OCI-LY1 (cell line): ENCODE measurements at regions not wholly inside any gene's neighbourhood (a gene's known extent, or its start where the extent isn't known, plus 50 kb on each side); places are given as distances from the start of the nearest gene placed in this dataset.

ENCODE experiments used
- H2AFZ ChIP-seq: fragments of 200-600 bp; sonication (generic), shearing (Covaris generic); 2 replicates; pipeline ENCODE4 v1.6.0; 2014; ENCODE audit warnings: antibody characterized with exemption, mild to moderate bottlenecking, low read length
- H3F3A ChIP-seq: fragments of 200-600 bp; sonication (generic), shearing (Covaris generic); 2 replicates; pipeline ENCODE4 v1.6.0; 2014; ENCODE audit warnings: mild to moderate bottlenecking, antibody characterized with exemption, low read length, moderate library complexity; ENCODE audit not compliant: insufficient read depth
- H3K27ac ChIP-seq: fragments of 200-600 bp; sonication (generic); 2 replicates; pipeline ENCODE4 v1.5.1; 2014; ENCODE audit warnings: low read length, mixed run types, mild to moderate bottlenecking, low read depth; ENCODE audit not compliant: poor library complexity, severe bottlenecking
- H3K27me3 ChIP-seq: fragments of 200-600 bp; sonication (generic); 2 replicates; pipeline ENCODE4 v1.6.0; 2014; ENCODE audit warnings: antibody characterized with exemption, mild to moderate bottlenecking, low read length, moderate library complexity; ENCODE audit not compliant: insufficient read depth
- H3K36me3 ChIP-seq: fragments of 200-600 bp; sonication (generic); 2 replicates; pipeline ENCODE4 v1.6.1; 2014; ENCODE audit warnings: mild to moderate bottlenecking, antibody characterized with exemption, low read length, moderate library complexity, mixed read lengths; ENCODE audit not compliant: insufficient read depth
- H3K4me1 ChIP-seq: fragments of 200-600 bp; sonication (generic); 2 replicates; pipeline ENCODE4 v1.5.1; 2014; ENCODE audit warnings: mild to moderate bottlenecking, low read length, moderate library complexity; ENCODE audit not compliant: insufficient read depth, severe bottlenecking
- H3K4me2 ChIP-seq: fragments of 200-600 bp; sonication (generic), shearing (Covaris generic); 2 replicates; pipeline ENCODE4 v1.6.1; 2014; ENCODE audit warnings: low read length
- H3K4me3 ChIP-seq: fragments of 200-600 bp; sonication (generic); 2 replicates; pipeline ENCODE4 v1.5.1; 2014; ENCODE audit warnings: low read length, low read depth, mild to moderate bottlenecking, mixed read lengths; ENCODE audit not compliant: poor library complexity, severe bottlenecking
- H3K79me2 ChIP-seq: fragments of 200-600 bp; shearing (Covaris generic); 2 replicates; pipeline ENCODE4 v1.6.1; 2016; ENCODE audit warnings: mixed run types, low read length, mixed read lengths; ENCODE audit not compliant: insufficient read depth
- H3K9ac ChIP-seq: fragments of 200-600 bp; sonication (generic), shearing (Covaris generic); 2 replicates; pipeline ENCODE4 v1.6.1; 2014; ENCODE audit warnings: mild to moderate bottlenecking, low read length, mixed read lengths
- H3K9me2 ChIP-seq: fragments of 200-600 bp; sonication (generic), shearing (Covaris generic); 2 replicates; pipeline ENCODE4 v1.6.1; 2014; ENCODE audit warnings: low read depth, mild to moderate bottlenecking, low read length, mixed read lengths
- H3K9me3 ChIP-seq: fragments of 200-600 bp; shearing (Covaris generic); 2 replicates; pipeline ENCODE4 v1.6.1; 2014; ENCODE audit warnings: low read length, mixed read lengths
- H4K20me1 ChIP-seq: fragments of 200-600 bp; sonication (generic), shearing (Covaris generic); 2 replicates; pipeline ENCODE4 v1.6.0; 2016; ENCODE audit warnings: mild to moderate bottlenecking, low read length; ENCODE audit not compliant: insufficient read depth
- CTCF ChIP-seq: fragments of 200-600 bp; sonication (generic), shearing (Covaris generic); IDR thresholded peaks from 2 replicates; pipeline ENCODE4 v1.5.1; 2017; ENCODE audit warnings: mild to moderate bottlenecking, antibody characterized with exemption, low read length, moderate library complexity, mixed read lengths
- EZH2 ChIP-seq: fragments of 200-600 bp; sonication (generic), shearing (Covaris generic); IDR thresholded peaks from 2 replicates; pipeline ENCODE4 v1.8.0; 2017; ENCODE audit warnings: borderline replicate concordance, mixed run types, mild to moderate bottlenecking, antibody characterized with exemption, low read length, moderate library complexity, mixed read lengths

GRCh38 chr7:45457591-45457990 is 116.6 kb upstream of the ADCY1 start:
- no peaks in the 10 kb centered on the region for H3K79me2 ChIP-seq
- no peak overlapping the region for H3K4me2 ChIP-seq
- H3K9me2 ChIP-seq = no peaks in the 10 kb centered on the region
- H3K4me1 ChIP-seq = no peaks in the 10 kb centered on the region
- TF ChIP-seq EZH2 = no peak
- no peak for TF ChIP-seq CTCF
- no peaks in the 10 kb centered on the region for H3F3A ChIP-seq
- no peak overlapping the region for H2AFZ ChIP-seq
- H3K9me3 ChIP-seq = no peaks in the 10 kb centered on the region
- no peaks in the 10 kb centered on the region for H3K36me3 ChIP-seq
- no peak overlapping the region for H3K27ac ChIP-seq
- no peak overlapping the region for H3K9ac ChIP-seq
- no peaks in the 10 kb centered on the region for H4K20me1 ChIP-seq
- no peak overlapping the region for H3K4me3 ChIP-seq
- H3K27me3 ChIP-seq = no peaks in the 10 kb centered on the region

GRCh38 chr7:45459476-45459875 is 114.7 kb upstream of the ADCY1 start:
- TF ChIP-seq CTCF (no peak), EZH2 (no peak)

GRCh38 chr7:45460379-45460778 is 113.8 kb upstream of the ADCY1 start:
- Histone ChIP-seq H3K9me2 (no peaks in the 10 kb centered on the region), H3K27ac (no peak overlapping the region), H3K9ac (no peak overlapping the region), H3K4me1 (no peaks in the 10 kb centered on the region), H3K36me3 (no peaks in the 10 kb centered on the region), H4K20me1 (no peaks in the 10 kb centered on the region), H3K9me3 (no peaks in the 10 kb centered on the region), H3K4me3 (no peak overlapping the region), H3K4me2 (no peak overlapping the region), H3F3A (no peaks in the 10 kb centered on the region), H2AFZ (no peak overlapping the region), H3K27me3 (no peaks in the 10 kb centered on the region), H3K79me2 (no peaks in the 10 kb centered on the region)
- TF ChIP-seq EZH2 = no peak
- TF ChIP-seq CTCF = no peak

More at GRCh38 chr7:45459476-45459875, 114.7 kb upstream of the ADCY1 start:
- Histone ChIP-seq H3K36me3 (no peaks in the 10 kb centered on the region), H3K4me2 (no peak overlapping the region), H3K27ac (no peak overlapping the region), H3K9me2 (no peaks in the 10 kb centered on the region), H3K9ac (no peak overlapping the region), H3K9me3 (no peaks in the 10 kb centered on the region), H2AFZ (no peak overlapping the region), H3K4me3 (no peak overlapping the region), H3K27me3 (no peaks in the 10 kb centered on the region), H4K20me1 (no peaks in the 10 kb centered on the region), H3F3A (no peaks in the 10 kb centered on the region), H3K4me1 (no peaks in the 10 kb centered on the region), H3K79me2 (no peaks in the 10 kb centered on the region)
